ENCODE measurements at regions not wholly inside any gene's neighbourhood (a gene's known extent, or its start where the extent isn't known, plus 50 kb on each side); places are given as distances from the start of the nearest gene placed in this dataset.

DNA sequence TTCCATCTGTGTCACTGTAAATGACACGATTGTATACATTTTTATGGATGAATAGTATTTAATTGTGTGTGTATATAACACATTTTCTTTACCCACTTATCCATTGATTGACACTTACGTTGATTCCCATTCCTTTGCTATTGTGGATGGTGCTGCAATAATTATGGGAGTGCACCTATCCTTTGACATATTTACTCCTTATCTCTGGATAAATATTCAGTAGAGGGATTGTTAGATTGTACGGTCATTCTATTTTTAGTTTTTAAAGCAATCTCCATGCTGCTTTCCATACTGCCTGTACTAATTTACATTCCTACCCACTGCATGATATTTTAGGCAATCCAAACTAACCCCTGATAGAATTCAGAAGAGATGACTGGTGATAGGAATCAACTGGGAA, 980.1 kb downstream of the FSTL5 start:
- Histone ChIP-seq H3K4me2 (ENCODE audit: low read depth, low read length, poor library complexity, severe bottlenecking) (no peak overlapping the region), H3K27ac (ENCODE audit: low read depth, low read length) (no peak overlapping the region), H4K20me1 (ENCODE audit: low read depth, low read length) (no peaks in the 10 kb centered on the region), H3K9ac (ENCODE audit: low read length) (no peak overlapping the region), H3K4me3 (ENCODE audit: insufficient read depth, low read length, poor library complexity, severe bottlenecking) (no peak overlapping the region), H3K79me2 (ENCODE audit: insufficient read depth, low read length) (no peaks in the 10 kb centered on the region), H3K36me3 (ENCODE audit: low read length) (no peaks in the 10 kb centered on the region), H2AFZ (ENCODE audit: low read depth, low read length, severe bottlenecking) (no peak overlapping the region), H3K27me3 (ENCODE audit: low read length) (no peaks in the 10 kb centered on the region), H3F3A (ENCODE audit: insufficient read depth) (no peaks in the 10 kb centered on the region), H3K9me3 (ENCODE audit: insufficient read depth, low read length) (no peaks in the 10 kb centered on the region), H3K9me2 (replicated peaks; ENCODE audit: insufficient read depth, low read length) (no peaks in the 10 kb centered on the region)
- TF ChIP-seq EZH2phosphoT487 (conservative IDR thresholded peaks at IDR 0.05; ENCODE audit: low read length), result no peak

DNA sequence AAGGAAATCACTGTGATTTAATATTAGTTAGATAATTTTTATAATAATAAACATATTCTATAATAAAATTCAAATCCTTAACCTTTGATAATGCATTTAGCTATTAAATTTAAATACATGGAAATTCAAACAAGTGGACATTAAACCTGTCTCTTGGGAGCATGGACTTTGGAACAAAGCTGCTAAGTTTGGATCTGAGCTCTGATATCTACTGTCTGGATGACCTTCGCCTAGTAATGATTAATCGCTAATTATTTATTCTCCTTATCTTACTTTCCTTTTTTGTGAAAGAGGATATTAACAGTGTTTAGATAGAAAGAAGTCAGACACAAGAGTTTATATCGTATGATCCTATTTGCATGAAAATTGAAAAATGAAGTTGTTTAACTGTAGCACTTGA, 980.9 kb downstream of the FSTL5 start:
- Histone ChIP-seq H3F3A (ENCODE audit: insufficient read depth) (no peaks in the 10 kb centered on the region), H3K9ac (ENCODE audit: low read length) (no peak overlapping the region), H3K9me2 (replicated peaks; ENCODE audit: insufficient read depth, low read length) (no peaks in the 10 kb centered on the region), H3K9me3 (ENCODE audit: insufficient read depth, low read length) (no peaks in the 10 kb centered on the region), H3K27me3 (ENCODE audit: low read length) (no peaks in the 10 kb centered on the region), H3K4me3 (ENCODE audit: insufficient read depth, low read length, poor library complexity, severe bottlenecking) (no peak overlapping the region), H3K27ac (ENCODE audit: low read depth, low read length) (no peak overlapping the region), H2AFZ (ENCODE audit: low read depth, low read length, severe bottlenecking) (no peak overlapping the region), H3K79me2 (ENCODE audit: insufficient read depth, low read length) (no peaks in the 10 kb centered on the region), H4K20me1 (ENCODE audit: low read depth, low read length) (no peaks in the 10 kb centered on the region), H3K4me2 (ENCODE audit: low read depth, low read length, poor library complexity, severe bottlenecking) (no peak overlapping the region), H3K36me3 (ENCODE audit: low read length) (no peaks in the 10 kb centered on the region)
- TF ChIP-seq, protein P1, sequence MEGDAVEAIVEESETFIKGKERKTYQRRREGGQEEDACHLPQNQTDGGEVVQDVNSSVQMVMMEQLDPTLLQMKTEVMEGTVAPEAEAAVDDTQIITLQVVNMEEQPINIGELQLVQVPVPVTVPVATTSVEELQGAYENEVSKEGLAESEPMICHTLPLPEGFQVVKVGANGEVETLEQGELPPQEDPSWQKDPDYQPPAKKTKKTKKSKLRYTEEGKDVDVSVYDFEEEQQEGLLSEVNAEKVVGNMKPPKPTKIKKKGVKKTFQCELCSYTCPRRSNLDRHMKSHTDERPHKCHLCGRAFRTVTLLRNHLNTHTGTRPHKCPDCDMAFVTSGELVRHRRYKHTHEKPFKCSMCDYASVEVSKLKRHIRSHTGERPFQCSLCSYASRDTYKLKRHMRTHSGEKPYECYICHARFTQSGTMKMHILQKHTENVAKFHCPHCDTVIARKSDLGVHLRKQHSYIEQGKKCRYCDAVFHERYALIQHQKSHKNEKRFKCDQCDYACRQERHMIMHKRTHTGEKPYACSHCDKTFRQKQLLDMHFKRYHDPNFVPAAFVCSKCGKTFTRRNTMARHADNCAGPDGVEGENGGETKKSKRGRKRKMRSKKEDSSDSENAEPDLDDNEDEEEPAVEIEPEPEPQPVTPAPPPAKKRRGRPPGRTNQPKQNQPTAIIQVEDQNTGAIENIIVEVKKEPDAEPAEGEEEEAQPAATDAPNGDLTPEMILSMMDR (IDR thresholded peaks at IDR 0.05; ENCODE audit: insufficient read depth, low read length, poor library complexity, severe bottlenecking), result no peak
- no peak for TF ChIP-seq EZH2phosphoT487 (conservative IDR thresholded peaks at IDR 0.05; ENCODE audit: low read length)

DNA sequence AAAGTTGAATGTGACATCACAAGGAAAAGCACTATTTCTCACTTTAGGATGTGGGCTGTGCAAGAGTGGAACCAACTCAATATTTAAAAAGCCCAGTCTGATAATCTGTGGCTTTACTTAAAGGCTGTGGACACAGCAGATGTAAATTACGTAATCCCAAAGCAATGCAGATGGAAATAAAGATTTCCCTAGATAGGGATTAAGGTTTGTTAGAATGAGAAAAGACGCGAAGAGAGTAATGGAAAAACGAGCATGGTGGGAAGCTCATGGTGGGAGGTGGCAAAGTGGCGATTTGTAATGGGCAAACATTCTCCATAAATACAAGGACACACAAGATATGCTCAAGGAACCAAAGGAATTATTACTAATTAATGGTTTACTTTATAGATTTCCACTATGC, 985.5 kb downstream of the FSTL5 start:
- no peaks in the 10 kb centered on the region for H3K27me3 ChIP-seq (ENCODE audit: low read length)
- H3K9me2 ChIP-seq (replicated peaks; ENCODE audit: insufficient read depth, low read length), result no peaks in the 10 kb centered on the region
- H3K27ac ChIP-seq (ENCODE audit: low read depth, low read length), result no peak overlapping the region
- H3K9ac ChIP-seq (ENCODE audit: low read length), result no peak overlapping the region
- H3K9me3 ChIP-seq (ENCODE audit: insufficient read depth, low read length), result no peaks in the 10 kb centered on the region
- no peaks in the 10 kb centered on the region for H3F3A ChIP-seq (ENCODE audit: insufficient read depth)
- no peak overlapping the region for H3K4me2 ChIP-seq (ENCODE audit: low read depth, low read length, poor library complexity, severe bottlenecking)
- H3K79me2 ChIP-seq (ENCODE audit: insufficient read depth, low read length), result no peaks in the 10 kb centered on the region
- no peak overlapping the region for H2AFZ ChIP-seq (ENCODE audit: low read depth, low read length, severe bottlenecking)
- H3K4me3 ChIP-seq (ENCODE audit: insufficient read depth, low read length, poor library complexity, severe bottlenecking), result no peak overlapping the region
- no peaks in the 10 kb centered on the region for H3K36me3 ChIP-seq (ENCODE audit: low read length)
- TF ChIP-seq EZH2phosphoT487 (conservative IDR thresholded peaks at IDR 0.05; ENCODE audit: low read length), result no peak
- TF ChIP-seq, protein P1 (IDR thresholded peaks at IDR 0.05; ENCODE audit: insufficient read depth, low read length, poor library complexity, severe bottlenecking), result no peak
- no peaks in the 10 kb centered on the region for H4K20me1 ChIP-seq (ENCODE audit: low read depth, low read length)

DNA sequence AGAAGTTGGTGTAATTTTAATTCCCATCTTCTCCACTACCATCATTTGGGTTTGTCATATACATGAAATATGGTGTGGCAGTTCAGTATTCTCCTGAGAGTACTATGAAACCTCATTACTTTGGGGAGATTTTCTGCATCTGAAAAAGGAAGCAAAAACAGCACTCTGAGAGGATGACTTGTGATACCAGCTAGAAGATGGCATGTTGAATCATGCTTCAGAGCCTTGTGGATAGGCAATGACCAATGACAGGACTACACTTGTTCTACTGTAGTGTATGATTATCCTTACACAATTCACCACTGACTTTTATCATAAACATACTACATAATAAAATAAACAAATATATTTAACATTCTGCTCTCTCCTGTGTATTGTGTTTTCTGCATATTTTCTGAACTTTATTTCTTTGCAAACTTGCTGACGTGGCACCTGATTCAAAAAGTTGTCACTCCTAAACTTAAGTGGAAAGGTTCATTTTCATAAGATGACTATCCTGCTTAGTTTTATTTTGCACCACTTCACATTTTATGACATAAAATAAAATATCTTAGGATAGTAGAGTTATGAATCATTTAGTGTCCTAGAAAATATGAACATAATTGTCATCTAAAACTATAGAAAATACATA, 991.3 kb downstream of the FSTL5 start:
- H3K9ac ChIP-seq (ENCODE audit: low read length), result no peak overlapping the region
- H4K20me1 ChIP-seq (ENCODE audit: low read depth, low read length), result no peaks in the 10 kb centered on the region
- no peaks in the 10 kb centered on the region for H3K9me2 ChIP-seq (replicated peaks; ENCODE audit: insufficient read depth, low read length)
- no peaks in the 10 kb centered on the region for H3K27me3 ChIP-seq (ENCODE audit: low read length)
- no peaks in the 10 kb centered on the region for H3K36me3 ChIP-seq (ENCODE audit: low read length)
- H3F3A ChIP-seq (ENCODE audit: insufficient read depth), result no peaks in the 10 kb centered on the region
- TF ChIP-seq, protein P1 (IDR thresholded peaks at IDR 0.05; ENCODE audit: insufficient read depth, low read length, poor library complexity, severe bottlenecking), result no peak
- TF ChIP-seq EZH2phosphoT487 (conservative IDR thresholded peaks at IDR 0.05; ENCODE audit: low read length), result no peak
- H3K9me3 ChIP-seq (ENCODE audit: insufficient read depth, low read length), result no peaks in the 10 kb centered on the region
- H3K27ac ChIP-seq (ENCODE audit: low read depth, low read length), result no peak overlapping the region
- H3K4me2 ChIP-seq (ENCODE audit: low read depth, low read length, poor library complexity, severe bottlenecking), result no peak overlapping the region
- no peak overlapping the region for H2AFZ ChIP-seq (ENCODE audit: low read depth, low read length, severe bottlenecking)
- H3K4me3 ChIP-seq (ENCODE audit: insufficient read depth, low read length, poor library complexity, severe bottlenecking), result no peak overlapping the region
- H3K79me2 ChIP-seq (ENCODE audit: insufficient read depth, low read length), result no peaks in the 10 kb centered on the region
